Activated CD4-positive, alpha-beta memory T cell treated with anti-CD3 and anti-CD28 coated beads, Interleukin-2, amount 10 ng/mL, durations not matched to agents 7 days and 5 days (primary cell): ENCODE measurements at regions not wholly inside any gene's neighbourhood (a gene's known extent, or its start where the extent isn't known, plus 50 kb on each side); places are given as distances from the start of the nearest gene placed in this dataset.
"Not testable (repeated sequence)": the region's sequence is repeated elsewhere in the genome, so short reads cannot be mapped to it uniquely, and the experiment has no call there.

Source experiments
- CTCF ChIA-PET: fragments of 350-600 bp; sonication (Branson Sonifier 250); formaldehyde crosslinking; loops from one replicate; lab custom pipeline; 2021; ENCODE audit warnings: antibody characterized with exemption, inconsistent platforms; lab: Charles Lee
- POLR2A ChIA-PET: fragments of 350-600 bp; sonication (Branson Sonifier 250); formaldehyde crosslinking; loops from one replicate; lab custom pipeline; 2021; ENCODE audit warnings: antibody characterized with exemption; lab: Charles Lee
- DNase-seq: peaks from one replicate; pipeline ENCODE4 v3.0.0-alpha.2; 2020
- H3K27ac Mint-ChIP-seq: one replicate; pipeline ENCODE4 v1.8.0; 2021; ENCODE audit warnings: mild to moderate bottlenecking, mixed read lengths
- H3K27me3 Mint-ChIP-seq: one replicate; pipeline ENCODE4 v1.8.0; 2021; ENCODE audit warnings: mixed read lengths
- H3K36me3 Mint-ChIP-seq: one replicate; pipeline ENCODE4 v1.8.0; 2021; ENCODE audit warnings: low read depth, mixed read lengths
- H3K4me1 Mint-ChIP-seq: one replicate; pipeline ENCODE4 v1.8.0; 2021; ENCODE audit warnings: mixed read lengths
- H3K4me3 Mint-ChIP-seq: one replicate; pipeline ENCODE4 v1.8.0; 2021; ENCODE audit warnings: mild to moderate bottlenecking, mixed read lengths
- H3K9me3 Mint-ChIP-seq: one replicate; pipeline ENCODE4 v1.8.0; 2021; ENCODE audit warnings: mixed read lengths

- H3K36me3 Mint-ChIP-seq, result no peaks in the 10 kb centered on the region
- no peak for DNase-seq
- CTCF ChIA-PET, result no interaction called here
- POLR2A ChIA-PET, result no interaction called here
- H3K27me3 Mint-ChIP-seq, result no peaks in the 10 kb centered on the region
- H3K9me3 Mint-ChIP-seq, result peaks cover 15% of the 10 kb centered on the region
- H3K27ac Mint-ChIP-seq, result no peak overlapping the region
- H3K4me3 Mint-ChIP-seq, result no peak overlapping the region
- no peaks in the 10 kb centered on the region for H3K4me1 Mint-ChIP-seq
Measured at GRCh38 chr17:21815352-21816063, 123.2 kb downstream of the KCNJ18 start.

DNA sequence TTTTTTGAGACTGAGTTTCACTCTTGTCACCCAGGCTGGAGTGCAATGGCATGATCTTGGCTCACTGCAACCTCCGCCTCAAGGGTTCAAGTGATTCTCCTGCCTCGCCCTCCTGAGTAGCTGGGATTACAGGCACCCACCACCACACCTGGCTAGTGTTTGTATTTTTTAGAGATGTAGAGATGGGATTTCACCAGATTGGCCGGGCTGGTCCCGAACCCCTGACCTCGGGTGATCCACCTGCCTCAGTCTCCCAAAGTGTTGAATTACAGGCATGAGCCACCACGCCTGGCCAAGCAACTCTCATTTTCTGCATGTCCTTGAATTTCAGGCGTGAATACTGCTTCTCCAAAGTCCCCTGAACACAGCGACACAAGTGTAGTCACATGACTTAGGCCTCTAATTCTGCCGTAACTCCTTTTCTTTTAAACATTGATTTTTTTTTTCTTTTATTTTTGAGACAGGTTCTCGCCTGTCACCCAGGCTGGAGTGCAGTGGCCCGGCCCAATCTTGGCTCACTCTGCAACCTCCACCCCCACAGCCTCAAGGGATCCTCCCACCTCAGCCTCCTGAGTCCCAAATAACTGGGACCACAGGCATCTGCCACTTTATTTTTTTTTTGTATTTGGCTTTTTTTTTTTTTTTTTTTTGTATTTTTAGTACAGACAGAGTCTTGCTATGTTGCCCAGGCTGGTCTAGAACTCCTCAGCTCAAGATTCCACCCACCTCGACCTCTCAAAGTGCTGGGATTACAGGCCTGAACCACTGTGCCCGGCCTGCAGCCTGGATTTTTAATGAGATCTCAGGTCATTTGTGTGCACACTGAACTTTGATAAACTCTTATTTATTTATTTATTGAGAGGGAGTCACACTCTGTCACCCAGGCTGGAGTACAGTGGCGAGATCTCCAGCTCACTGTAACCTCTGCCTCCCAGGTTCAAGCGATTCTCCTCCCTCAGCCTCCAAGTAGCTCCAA lies 124.6 kb downstream of the KCNJ18 start:
- ChIA-PET POLR2A (no interaction called here), CTCF (no interaction called here)
- DNase-seq, result no peak
- H3K4me3 Mint-ChIP-seq, result no peak overlapping the region
- H3K9me3 Mint-ChIP-seq, result peaks cover 15% of the 10 kb centered on the region
- no peak overlapping the region for H3K27ac Mint-ChIP-seq
- no peaks in the 10 kb centered on the region for H3K27me3 Mint-ChIP-seq
- H3K4me1 Mint-ChIP-seq, result no peaks in the 10 kb centered on the region
- H3K36me3 Mint-ChIP-seq, result no peaks in the 10 kb centered on the region

DNA sequence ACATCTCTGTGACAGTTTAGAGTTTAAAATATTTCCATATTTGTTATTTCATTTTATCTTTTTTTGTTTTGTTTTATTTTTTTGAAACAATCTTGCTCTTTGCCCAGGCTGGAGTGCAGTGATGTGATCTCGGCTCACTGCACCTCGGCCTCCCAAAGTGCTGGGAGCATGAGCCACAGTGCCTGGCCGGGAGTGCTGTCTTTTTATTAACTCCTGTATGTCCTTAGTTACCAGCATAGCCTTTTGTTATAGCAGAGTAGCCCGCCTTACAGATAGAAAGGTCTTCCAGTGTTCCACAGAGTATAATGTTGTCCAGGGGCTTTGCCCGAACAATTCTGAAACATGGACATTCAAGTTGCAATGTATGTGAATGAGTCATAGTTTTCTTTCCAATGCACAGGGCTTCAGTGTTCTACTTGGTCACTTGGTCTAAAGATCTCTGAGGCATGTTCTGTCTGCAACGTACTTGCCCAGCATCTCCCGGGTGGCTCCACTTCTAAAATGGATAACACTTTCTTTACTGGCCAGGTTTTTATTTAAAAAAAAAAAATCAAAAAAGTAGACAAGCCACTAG lies 125.6 kb downstream of the KCNJ18 start:
- ChIA-PET CTCF (no interaction called here), POLR2A (no interaction called here)
- Mint-ChIP-seq H3K4me3 (no peak overlapping the region), H3K27me3 (no peaks in the 10 kb centered on the region), H3K27ac (no peak overlapping the region), H3K36me3 (no peaks in the 10 kb centered on the region), H3K9me3 (peaks cover 15% of the 10 kb centered on the region), H3K4me1 (no peaks in the 10 kb centered on the region)
- no peak for DNase-seq

GRCh38 chr17:21823090-21823489 lies 130.8 kb downstream of the KCNJ18 start:
- no peak for DNase-seq
- no peaks in the 10 kb centered on the region for H3K36me3 Mint-ChIP-seq
- no peaks in the 10 kb centered on the region for H3K4me1 Mint-ChIP-seq

GRCh38 chr17:21823643-21824042 lies 131.3 kb downstream of the KCNJ18 start:
- Mint-ChIP-seq H3K4me3 (no peak overlapping the region), H3K36me3 (no peaks in the 10 kb centered on the region), H3K9me3 (no peaks in the 10 kb centered on the region), H3K27me3 (no peaks in the 10 kb centered on the region), H3K27ac (no peak overlapping the region), H3K4me1 (no peaks in the 10 kb centered on the region)
- ChIA-PET CTCF (no interaction called here), POLR2A (no interaction called here)
- no peak for DNase-seq

More at GRCh38 chr17:21823090-21823489, 130.8 kb downstream of the KCNJ18 start:
- Mint-ChIP-seq H3K4me3 (no peak overlapping the region), H3K27ac (no peak overlapping the region), H3K27me3 (no peaks in the 10 kb centered on the region), H3K9me3 (no peaks in the 10 kb centered on the region)
- ChIA-PET POLR2A (no interaction called here), CTCF (no interaction called here)

GRCh38 chr17:21841839-21842238 lies 149.5 kb downstream of the KCNJ18 start:
- no peaks in the 10 kb centered on the region for H3K27me3 Mint-ChIP-seq
- H3K27ac Mint-ChIP-seq, result no peak overlapping the region
- DNase-seq, result no peak
- H3K36me3 Mint-ChIP-seq, result peaks cover 6% of the 10 kb centered on the region
- ChIA-PET CTCF (no interaction called here), POLR2A (no interaction called here)
- no peak overlapping the region for H3K4me3 Mint-ChIP-seq
- peaks cover 13% of the 10 kb centered on the region for H3K9me3 Mint-ChIP-seq
- no peaks in the 10 kb centered on the region for H3K4me1 Mint-ChIP-seq

DNA sequence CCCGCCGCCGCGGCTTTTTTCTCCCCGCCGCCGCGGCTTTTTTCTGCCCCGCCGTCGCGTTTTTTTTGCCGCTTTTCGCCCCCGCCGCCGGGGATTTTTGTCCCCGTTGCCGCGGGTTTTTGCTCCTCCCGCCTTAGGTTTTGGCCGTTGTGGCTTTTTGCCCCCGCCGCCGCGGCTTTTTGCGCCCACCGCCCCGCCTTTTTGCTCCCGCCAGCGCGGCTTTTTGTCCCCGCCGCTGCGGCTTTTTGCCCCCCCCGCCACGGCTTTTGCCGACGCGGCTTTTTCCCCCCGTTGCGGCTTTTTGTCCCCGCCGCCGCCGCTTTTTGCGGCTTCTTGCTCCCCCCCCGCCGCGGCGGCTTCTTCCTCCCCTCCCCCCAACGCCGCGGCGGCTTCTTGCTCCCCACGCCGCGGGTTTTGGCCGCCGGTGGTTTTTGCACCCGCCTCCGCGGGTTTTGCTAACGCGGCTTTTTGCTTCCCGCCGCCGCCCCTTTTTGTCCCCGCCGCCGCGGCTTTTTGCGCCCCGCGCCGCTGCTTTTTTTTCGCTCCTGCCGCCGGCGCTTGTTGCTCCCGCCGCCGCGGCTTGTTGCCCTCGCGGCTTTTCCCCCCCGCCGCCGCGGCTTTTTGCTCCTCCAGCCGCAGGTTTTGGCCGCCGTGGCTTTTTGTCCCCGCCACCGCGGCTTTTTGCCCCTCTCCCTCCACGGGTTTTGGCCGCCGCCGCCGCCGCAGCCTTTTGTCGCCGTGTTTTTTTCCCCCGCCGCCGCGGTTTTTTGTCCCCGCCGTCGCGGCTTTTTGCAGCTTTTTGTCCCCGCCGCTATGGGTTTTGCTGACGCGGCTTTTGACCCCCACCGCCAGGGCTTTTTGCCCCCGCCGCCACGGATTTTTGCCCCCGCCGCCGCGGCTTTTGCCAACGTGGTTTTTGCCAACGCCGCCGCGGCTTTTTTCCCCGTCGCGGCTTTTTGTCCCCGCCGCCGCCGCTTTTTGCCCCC lies 150.3 kb downstream of the KCNJ18 start:
- ChIA-PET CTCF (no interaction called here), POLR2A (no interaction called here)
- no peaks in the 10 kb centered on the region for H3K4me1 Mint-ChIP-seq
- no peak for DNase-seq
- H3K4me3 Mint-ChIP-seq, result no peak overlapping the region
- H3K36me3 Mint-ChIP-seq, result peaks cover 6% of the 10 kb centered on the region
- H3K27ac Mint-ChIP-seq, result no peak overlapping the region
- H3K27me3 Mint-ChIP-seq, result no peaks in the 10 kb centered on the region
- H3K9me3 Mint-ChIP-seq, result peaks cover 13% of the 10 kb centered on the region

DNA sequence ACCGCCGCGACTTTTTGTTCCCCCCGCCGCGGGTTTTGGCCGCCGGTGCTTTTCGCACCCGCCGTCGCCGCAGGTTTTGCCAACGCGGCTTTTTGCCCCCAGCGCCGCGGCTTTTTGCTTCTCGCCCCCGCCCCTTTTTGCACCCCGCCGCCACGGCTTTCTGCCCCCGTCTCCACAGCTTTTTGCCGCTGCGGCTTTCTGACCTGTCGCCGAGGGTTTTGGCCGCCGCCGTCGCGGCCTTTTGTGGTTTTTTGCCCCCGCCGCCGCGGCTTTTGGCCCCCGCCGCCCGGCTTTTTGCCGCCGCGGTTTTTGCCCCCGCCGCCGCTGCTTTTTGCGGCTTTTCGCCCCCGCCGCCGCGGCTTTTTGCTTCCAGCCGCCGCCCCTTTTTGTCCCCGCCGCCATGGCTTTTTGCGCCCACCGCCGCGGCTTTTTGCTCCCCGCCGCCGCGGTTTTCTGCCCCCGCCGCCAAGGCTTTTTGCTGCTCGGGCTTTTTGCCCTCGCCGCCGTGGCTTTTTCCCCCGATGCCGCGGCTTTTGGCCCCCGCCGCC lies 151.1 kb downstream of the KCNJ18 start:
- Mint-ChIP-seq H3K36me3 (peaks cover 6% of the 10 kb centered on the region), H3K4me1 (no peaks in the 10 kb centered on the region), H3K9me3 (peaks cover 11% of the 10 kb centered on the region), H3K4me3 (no peak overlapping the region), H3K27ac (no peak overlapping the region), H3K27me3 (no peaks in the 10 kb centered on the region)
- CTCF ChIA-PET, result no interaction called here
- DNase-seq, result no peak
- POLR2A ChIA-PET, result no interaction called here

DNA sequence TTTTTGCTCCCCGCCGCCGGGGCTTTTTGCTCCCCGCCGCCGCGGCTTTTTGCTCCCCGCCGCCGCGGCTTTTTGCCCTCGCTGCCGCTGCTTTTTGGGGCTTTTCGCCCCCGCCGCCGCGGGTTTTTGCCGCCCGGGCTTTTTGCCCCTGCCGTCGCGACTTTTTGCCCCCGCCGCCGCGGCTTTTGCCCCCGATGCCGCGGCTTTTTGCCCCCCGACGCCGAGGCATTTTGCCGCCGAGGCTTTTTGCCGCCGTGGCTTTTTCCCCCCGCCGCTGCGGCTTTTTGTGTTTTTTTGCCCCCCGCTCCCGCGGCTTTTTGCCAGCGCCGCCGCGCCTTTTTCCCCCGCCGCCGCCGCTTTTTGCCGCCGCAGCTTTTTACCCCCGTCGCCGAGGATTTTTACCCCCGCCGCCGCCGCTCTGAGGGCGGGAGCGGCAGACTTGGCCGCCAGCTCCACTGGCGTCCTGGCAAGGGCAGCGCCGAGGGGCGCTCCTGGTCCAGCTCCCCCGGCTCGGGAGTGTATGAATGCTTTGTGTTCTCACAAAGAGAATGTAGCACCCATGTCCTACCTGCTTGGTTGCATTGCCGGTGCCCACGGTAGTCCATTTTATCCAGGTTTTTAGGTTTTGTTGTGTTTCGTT lies 151.7 kb downstream of the KCNJ18 start:
- Mint-ChIP-seq H3K4me1 (no peaks in the 10 kb centered on the region), H3K27me3 (no peaks in the 10 kb centered on the region), H3K4me3 (no peak overlapping the region), H3K9me3 (peaks cover 16% of the 10 kb centered on the region), H3K27ac (no peak overlapping the region), H3K36me3 (peaks cover 6% of the 10 kb centered on the region)
- DNase-seq, result no peak
- ChIA-PET POLR2A (no interaction called here), CTCF (no interaction called here)

DNA sequence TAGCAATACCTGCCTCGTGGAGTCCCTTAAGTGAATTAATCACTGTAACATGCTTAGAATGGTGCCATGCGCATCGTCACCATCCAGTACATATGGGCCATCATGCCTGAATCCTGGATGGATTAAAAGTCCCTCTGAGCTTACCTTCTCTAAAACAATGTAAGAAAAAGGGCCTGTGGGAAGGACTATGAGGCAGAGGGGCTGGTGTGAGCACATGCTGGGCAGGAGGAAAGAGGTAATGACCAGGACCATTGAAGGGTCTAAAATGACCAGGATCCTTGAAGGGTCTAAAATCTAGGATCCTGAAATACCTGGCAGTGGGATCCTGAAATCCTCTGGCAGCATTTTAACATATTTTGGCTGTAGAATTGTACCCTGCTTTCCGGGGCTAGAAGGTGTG lies 156.2 kb downstream of the KCNJ18 start:
- H3K27me3 Mint-ChIP-seq, result not testable (repeated sequence)

DNA sequence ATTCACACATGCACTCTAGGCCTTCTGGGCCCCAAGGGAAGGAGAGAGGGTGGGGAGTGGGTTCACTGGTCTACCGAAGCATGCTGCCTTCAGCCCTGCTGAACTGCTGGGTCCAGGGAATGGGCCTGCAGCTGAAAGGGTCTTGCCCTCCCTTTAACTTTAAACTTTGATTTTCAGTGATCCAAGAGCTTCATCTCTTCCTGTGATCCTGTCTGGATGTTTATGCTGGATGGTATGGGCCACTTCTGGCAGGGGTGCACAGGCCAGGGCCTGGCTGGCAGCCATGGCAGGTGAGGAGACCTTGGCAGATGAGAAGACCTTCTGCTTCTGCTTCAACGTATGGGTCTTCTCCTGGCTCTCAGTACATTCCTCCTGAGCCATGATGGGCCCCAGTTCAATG lies 156.7 kb downstream of the KCNJ18 start:
- H3K9me3 Mint-ChIP-seq, result peaks cover 22% of the 10 kb centered on the region
- H3K27me3 Mint-ChIP-seq, H3K27ac Mint-ChIP-seq, POLR2A ChIA-PET, H3K36me3 Mint-ChIP-seq, CTCF ChIA-PET, H3K4me1 Mint-ChIP-seq, DNase-seq, H3K4me3 Mint-ChIP-seq: not testable (repeated sequence)

More for the DNA sequence above, 156.2 kb downstream of the KCNJ18 start:
- H3K4me3 Mint-ChIP-seq, H3K27ac Mint-ChIP-seq, DNase-seq, POLR2A ChIA-PET, CTCF ChIA-PET, H3K4me1 Mint-ChIP-seq, H3K36me3 Mint-ChIP-seq: not testable (repeated sequence)
- peaks cover 22% of the 10 kb centered on the region for H3K9me3 Mint-ChIP-seq

DNA sequence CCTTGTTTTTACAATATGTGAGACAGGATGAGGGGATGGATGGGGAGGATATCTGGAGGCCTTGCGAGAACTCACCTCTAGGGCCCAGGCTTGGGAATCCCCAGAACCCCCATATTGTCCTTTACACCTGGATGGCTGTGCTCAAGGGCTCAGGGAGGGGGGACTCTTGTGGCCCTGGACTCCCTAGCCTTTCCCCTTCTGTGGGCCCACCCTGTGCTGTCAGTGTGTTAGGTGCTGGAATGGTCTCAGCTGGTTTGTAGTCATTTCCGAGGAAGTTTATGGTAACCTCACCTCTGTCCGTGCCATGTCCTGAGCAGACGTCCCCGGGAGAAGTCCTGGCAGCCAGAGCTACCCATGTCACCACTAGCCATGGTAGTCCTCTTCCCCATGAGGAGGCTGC lies 158.3 kb downstream of the KCNJ18 start:
- DNase-seq, POLR2A ChIA-PET, H3K27ac Mint-ChIP-seq, H3K27me3 Mint-ChIP-seq, CTCF ChIA-PET, H3K36me3 Mint-ChIP-seq, H3K4me1 Mint-ChIP-seq, H3K4me3 Mint-ChIP-seq: not testable (repeated sequence)
- peaks cover 17% of the 10 kb centered on the region for H3K9me3 Mint-ChIP-seq
